Tibial artery (tissue), 4 donors: ENCODE measurements at regions not wholly inside any gene's neighbourhood (a gene's known extent, or its start where the extent isn't known, plus 50 kb on each side); places are given as distances from the start of the nearest gene placed in this dataset.

Experiments
- DNase-seq, 2 donors: peaks; one replicate each; pipeline ENCODE4 v3.0.0-alpha.2; 2019
- H3K27ac ChIP-seq, 2 donors: fragments of 200-600 bp; sonication (generic) in 1 of 2; 1 replicate in 1 of 2; 2 replicates in 1 of 2; pipeline ENCODE4 v1.5.1; 2018 to 2019; ENCODE audit warnings: mild to moderate bottlenecking in 1 of 2
- H3K27me3 ChIP-seq, 2 donors: fragments of 200-600 bp; sonication (generic) in 1 of 2; one replicate each; pipeline versions ENCODE4 v1.5.1 to v1.6.0; 2016 to 2019
- H3K36me3 ChIP-seq, 3 donors: fragments of 200-600 bp; sonication (generic) in 2 of 3; one replicate each; pipeline ENCODE4 v1.5.1; 2016 to 2019; ENCODE audit warnings: mild to moderate bottlenecking in 2 of 3
- H3K4me1 ChIP-seq, 4 donors: fragments of 200-600 bp; sonication (generic) in 2 of 4; 1 replicate in 3 of 4; 2 replicates in 1 of 4; pipeline ENCODE4 v1.5.1; 2016 to 2019
- H3K4me3 ChIP-seq, 2 donors: fragments of 200-600 bp; sonication (generic) in 1 of 2; 1 replicate in 1 of 2; 2 replicates in 1 of 2; pipeline ENCODE4 v1.5.1; 2018 to 2019; ENCODE audit warnings: mild to moderate bottlenecking in 2 of 2
- H3K9me3 ChIP-seq, 3 donors: fragments of 200-600 bp; sonication (generic) in 1 of 3; one replicate each; pipeline ENCODE4 v1.5.1; 2016 to 2019
- intact Hi-C: fragments of 100-400 bp; cut with DNase I; formaldehyde crosslinking; loops from one replicate; pipeline ENCODE4 v1.15.0; 2023; ENCODE audit warnings: low total_unique reads
- TF ChIP-seq, protein P1 (sequence below), 2 experiments: fragments of 200-600 bp in 1 of 2; fragments of 450-650 bp in 1 of 2; IDR thresholded peaks; one replicate each; pipeline ENCODE4 v1.5.1; 2017 to 2019; ENCODE audit warnings: antibody characterized with exemption in 2 of 2, mild to moderate bottlenecking in 1 of 2, moderate library complexity in 1 of 2

DNA sequence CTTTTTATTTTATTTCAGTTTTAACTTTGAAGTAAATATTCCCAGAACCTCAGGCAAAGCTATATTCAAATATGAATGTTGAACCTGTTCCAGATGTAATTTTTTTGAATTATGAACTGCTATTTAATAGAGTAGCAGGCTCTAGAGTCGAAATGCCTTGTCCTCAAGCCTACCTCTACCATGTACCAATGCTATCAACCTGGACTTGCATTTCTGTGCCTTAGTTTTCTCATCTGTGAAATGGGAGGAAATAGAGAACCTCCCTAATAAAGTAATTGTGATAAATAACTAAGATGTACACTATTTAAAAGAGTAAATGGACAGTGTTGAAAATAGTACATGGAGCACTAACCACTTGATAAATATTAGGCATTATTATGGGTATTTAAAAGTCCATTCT is 551.6 kb upstream of the JARID2 start:
- TF ChIP-seq, protein P1, sequence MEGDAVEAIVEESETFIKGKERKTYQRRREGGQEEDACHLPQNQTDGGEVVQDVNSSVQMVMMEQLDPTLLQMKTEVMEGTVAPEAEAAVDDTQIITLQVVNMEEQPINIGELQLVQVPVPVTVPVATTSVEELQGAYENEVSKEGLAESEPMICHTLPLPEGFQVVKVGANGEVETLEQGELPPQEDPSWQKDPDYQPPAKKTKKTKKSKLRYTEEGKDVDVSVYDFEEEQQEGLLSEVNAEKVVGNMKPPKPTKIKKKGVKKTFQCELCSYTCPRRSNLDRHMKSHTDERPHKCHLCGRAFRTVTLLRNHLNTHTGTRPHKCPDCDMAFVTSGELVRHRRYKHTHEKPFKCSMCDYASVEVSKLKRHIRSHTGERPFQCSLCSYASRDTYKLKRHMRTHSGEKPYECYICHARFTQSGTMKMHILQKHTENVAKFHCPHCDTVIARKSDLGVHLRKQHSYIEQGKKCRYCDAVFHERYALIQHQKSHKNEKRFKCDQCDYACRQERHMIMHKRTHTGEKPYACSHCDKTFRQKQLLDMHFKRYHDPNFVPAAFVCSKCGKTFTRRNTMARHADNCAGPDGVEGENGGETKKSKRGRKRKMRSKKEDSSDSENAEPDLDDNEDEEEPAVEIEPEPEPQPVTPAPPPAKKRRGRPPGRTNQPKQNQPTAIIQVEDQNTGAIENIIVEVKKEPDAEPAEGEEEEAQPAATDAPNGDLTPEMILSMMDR (IDR thresholded peaks at IDR 0.05) = no peak

DNA sequence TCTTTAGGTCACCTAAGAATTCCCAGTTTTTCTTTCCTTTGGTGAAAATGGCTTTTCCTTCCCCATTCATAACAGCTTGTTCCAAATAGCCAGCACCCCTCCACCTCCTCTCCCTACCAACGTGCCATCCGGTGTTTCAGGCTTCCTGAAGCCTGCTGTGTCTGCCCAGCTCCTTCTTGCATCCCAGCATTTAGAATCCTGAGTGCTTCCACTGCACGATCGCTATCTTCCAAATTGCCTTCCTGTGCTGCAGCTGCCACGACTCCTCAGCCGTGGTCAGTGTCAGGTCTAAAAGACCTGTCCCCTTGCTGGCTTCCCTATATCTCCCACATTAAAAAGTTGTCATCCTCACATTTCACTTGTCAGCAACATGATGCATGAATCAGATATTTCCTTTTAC is 550.3 kb upstream of the JARID2 start:
- no peaks in the 10 kb centered on the region for H3K36me3 ChIP-seq
- no peaks in the 10 kb centered on the region for H3K27me3 ChIP-seq
- no peak overlapping the region for H3K27ac ChIP-seq
- no peak for DNase-seq
- H3K9me3 ChIP-seq = no peaks in the 10 kb centered on the region
- no peaks in the 10 kb centered on the region for H3K4me1 ChIP-seq
- no peak overlapping the region for H3K4me3 ChIP-seq
- TF ChIP-seq, protein P1 (IDR thresholded peaks at IDR 0.05) = no peak
- intact Hi-C loops = no loop called here

More for the DNA sequence above, 551.6 kb upstream of the JARID2 start:
- Histone ChIP-seq H3K27me3 (no peaks in the 10 kb centered on the region), H3K4me1 (no peaks in the 10 kb centered on the region), H3K27ac (no peak overlapping the region), H3K4me3 (no peak overlapping the region), H3K9me3 (no peaks in the 10 kb centered on the region), H3K36me3 (no peaks in the 10 kb centered on the region)
- DNase-seq = no peak
- intact Hi-C loops = no loop called here

DNA sequence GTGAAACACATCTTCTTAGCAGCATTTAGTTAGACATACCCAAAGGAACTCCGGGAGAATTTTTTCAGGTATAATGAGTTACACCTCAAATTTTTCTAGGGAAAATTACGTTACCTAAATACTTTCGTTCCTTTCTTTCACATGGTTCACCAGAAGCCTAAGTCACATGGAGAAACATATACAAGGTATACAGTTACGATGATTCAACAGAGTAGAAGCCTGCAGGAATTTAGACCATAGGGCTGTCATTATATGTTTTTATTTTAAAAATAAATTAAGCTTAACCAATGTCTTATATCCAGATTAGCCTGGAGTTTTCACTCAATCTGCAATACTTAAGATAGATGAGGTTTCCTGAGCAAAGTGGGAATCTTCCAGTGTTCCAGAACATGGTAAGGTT is 549.5 kb upstream of the JARID2 start:
- no peaks in the 10 kb centered on the region for H3K27me3 ChIP-seq
- no peaks in the 10 kb centered on the region for H3K9me3 ChIP-seq
- DNase-seq = no peak
- TF ChIP-seq, protein P1 (IDR thresholded peaks at IDR 0.05) = no peak
- H3K27ac ChIP-seq = no peak overlapping the region
- no peak overlapping the region for H3K4me3 ChIP-seq
- no peaks in the 10 kb centered on the region for H3K4me1 ChIP-seq
- H3K36me3 ChIP-seq = no peaks in the 10 kb centered on the region
- intact Hi-C loops = no loop called here

DNA sequence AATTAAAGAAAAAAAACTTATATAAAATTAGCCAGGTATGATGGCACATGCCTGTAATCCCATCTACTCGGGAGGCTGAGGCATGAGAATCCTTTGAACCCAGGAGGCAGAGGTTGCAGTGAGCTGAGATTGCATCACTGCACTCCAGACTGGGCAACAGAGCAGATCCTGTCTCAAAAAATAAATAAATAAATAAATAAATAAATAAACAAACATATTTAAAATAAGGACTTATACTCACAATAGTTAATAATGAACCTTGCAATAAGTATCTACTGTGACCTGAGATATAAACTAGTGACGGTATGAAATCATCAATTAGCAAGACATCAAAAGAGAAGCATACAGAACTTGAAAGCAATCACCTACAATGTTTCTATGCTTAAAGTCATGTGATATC is 548.4 kb upstream of the JARID2 start:
- Histone ChIP-seq H3K4me1 (no peaks in the 10 kb centered on the region), H3K27me3 (no peaks in the 10 kb centered on the region), H3K27ac (no peak overlapping the region), H3K4me3 (no peak overlapping the region), H3K36me3 (no peaks in the 10 kb centered on the region), H3K9me3 (no peaks in the 10 kb centered on the region)
- TF ChIP-seq, protein P1 (IDR thresholded peaks at IDR 0.05) = no peak
- intact Hi-C loops = no loop called here
- DNase-seq = no peak

DNA sequence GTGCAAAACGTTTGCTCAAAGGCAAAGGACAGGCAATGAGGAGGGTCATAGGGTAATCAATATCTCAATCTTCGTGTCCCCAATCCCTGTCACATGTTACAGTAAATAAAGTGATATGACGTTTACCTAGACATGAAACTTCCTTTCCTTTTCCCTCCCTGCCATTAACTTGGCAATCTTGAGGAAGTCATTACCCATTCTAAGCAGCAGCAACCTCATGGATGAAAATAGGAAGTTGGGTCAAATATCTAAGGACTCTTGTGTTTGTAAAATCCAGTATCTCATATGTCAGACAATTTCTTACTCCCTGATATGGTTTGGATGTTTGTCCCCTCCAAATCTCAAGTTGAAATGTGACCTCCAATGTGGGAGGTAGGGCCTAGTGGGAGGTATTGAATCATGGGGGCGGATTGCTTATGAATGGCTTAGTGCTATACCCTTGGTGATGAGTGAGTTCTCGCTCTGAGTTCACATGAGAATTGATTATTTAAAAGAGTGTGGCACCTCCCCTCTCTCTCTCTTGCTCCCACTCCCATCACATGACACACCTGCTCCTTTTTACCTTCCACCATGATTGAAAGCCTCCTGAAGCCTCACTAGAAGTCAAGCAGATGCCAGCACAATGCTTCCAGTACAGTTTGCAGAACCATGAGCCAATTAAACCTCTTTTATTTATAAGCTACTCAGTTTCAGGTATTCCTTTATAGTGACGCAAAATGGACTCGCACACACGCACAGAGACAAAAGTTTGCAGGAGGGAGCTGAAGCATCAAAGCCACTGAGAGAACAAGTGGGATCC is 545.9 kb upstream of the JARID2 start:
- Histone ChIP-seq H3K27ac (no peak overlapping the region), H3K27me3 (no peaks in the 10 kb centered on the region), H3K9me3 (no peaks in the 10 kb centered on the region), H3K4me1 (no peaks in the 10 kb centered on the region), H3K36me3 (no peaks in the 10 kb centered on the region), H3K4me3 (no peak overlapping the region)
- intact Hi-C loops = no loop called here
- TF ChIP-seq, protein P1 (IDR thresholded peaks at IDR 0.05) = no peak
- DNase-seq = no peak
